B cell (primary cell): ENCODE measurements at regions not wholly inside any gene's neighbourhood (a gene's known extent, or its start where the extent isn't known, plus 50 kb on each side); places are given as distances from the start of the nearest gene placed in this dataset.

ENCODE experiments used
- ATAC-seq: fragments of 200-7000 bp; cut with Tn5 transposase; one replicate; pipeline ENCODE4 v1.10.0; 2021; ENCODE audit warnings: low read depth, mild to moderate bottlenecking, moderate number of reproducible peaks, moderate library complexity
- CTCF ChIA-PET: fragments of 350-600 bp; sonication (Branson Sonifier 250); formaldehyde crosslinking; loops from one replicate; lab custom pipeline; 2021; ENCODE audit warnings: antibody characterized with exemption, inconsistent platforms; lab: Charles Lee
- POLR2A ChIA-PET: fragments of 350-600 bp; sonication (Branson Sonifier 250); formaldehyde crosslinking; loops from one replicate; lab custom pipeline; 2021; ENCODE audit warnings: antibody characterized with exemption; lab: Charles Lee
- DNase-seq: peaks from one replicate; pipeline ENCODE4 v3.0.0; 2013
- H2AFZ ChIP-seq: 2 replicates; pipeline ENCODE4 v1.6.1; 2012; ENCODE audit warnings: mild to moderate bottlenecking, low read depth, low read length; ENCODE audit not compliant: insufficient read depth, poor library complexity, severe bottlenecking
- H3K27ac ChIP-seq, 2 donors: 1 replicate in 1 of 2; 2 replicates in 1 of 2; pipeline ENCODE4 v1.5.1; 2012 to 2013; ENCODE audit warnings: low read length in 2 of 2, mild to moderate bottlenecking in 2 of 2, moderate library complexity in 1 of 2
- H3K27me3 ChIP-seq, 4 experiments: fragments of 200-600 bp in 1 of 4; sonication (generic) in 1 of 4; replicated peaks in 1 of 4; 1 replicate in 2 of 4; 2 replicates in 2 of 4; pipeline versions ENCODE4 v1.6.1 to v1.7.0; 2013 to 2016; ENCODE audit warnings: low read length in 3 of 4, mild to moderate bottlenecking in 2 of 4, mixed read lengths in 1 of 4, moderate library complexity in 1 of 4; ENCODE audit not compliant: insufficient read depth in 4 of 4, control insufficient read depth in 3 of 4; ENCODE audit errors: control extremely low read depth in 1 of 4
- H3K36me3 ChIP-seq, 2 experiments: replicated peaks in 1 of 2; 1 replicate in 1 of 2; 2 replicates in 1 of 2; pipeline versions ENCODE4 v1.6.1 to v1.7.1; 2013; ENCODE audit warnings: low read length in 1 of 2; ENCODE audit not compliant: insufficient read depth in 2 of 2, control insufficient read depth in 1 of 2; ENCODE audit errors: control extremely low read depth in 1 of 2, extremely low read depth in 1 of 2
- H3K4me1 ChIP-seq, 2 donors: fragments of 200-600 bp in 1 of 2; sonication (generic) in 1 of 2; 1 replicate in 1 of 2; 2 replicates in 1 of 2; pipeline versions ENCODE4 v1.5.1 to v1.6.1; 2013 to 2017; ENCODE audit warnings: low read length in 2 of 2; ENCODE audit not compliant: control insufficient read depth in 2 of 2, insufficient read depth in 2 of 2
- H3K4me2 ChIP-seq: replicated peaks from 2 replicates; pipeline ENCODE3; 2012; ENCODE audit warnings: mild to moderate bottlenecking, low read depth, low read length; ENCODE audit not compliant: poor library complexity, severe bottlenecking
- H3K4me3 ChIP-seq, 5 experiments: fragments of 200-600 bp in 1 of 5; sonication (generic) in 1 of 5; 1 replicate in 3 of 5; 2 replicates in 2 of 5; pipeline versions ENCODE4 v1.5.1 to v1.7.0; 2011 to 2016; ENCODE audit warnings: low read length in 4 of 5, mild to moderate bottlenecking in 4 of 5, low read depth in 2 of 5, control low read depth in 1 of 5, moderate library complexity in 1 of 5; ENCODE audit not compliant: insufficient read depth in 1 of 5; ENCODE audit errors: control extremely low read depth in 1 of 5, extremely low read depth in 1 of 5
- H3K79me2 ChIP-seq: fragments of 200-600 bp; sonication (generic); one replicate; pipeline ENCODE4 v1.6.0; 2016; ENCODE audit warnings: low read length; ENCODE audit not compliant: control insufficient read depth, insufficient read depth
- H3K9ac ChIP-seq: fragments of 200-600 bp; sonication (generic); 2 replicates; pipeline ENCODE4 v1.6.1; 2017; ENCODE audit warnings: mild to moderate bottlenecking, low read length, moderate library complexity
- H3K9me3 ChIP-seq, 3 donors: one replicate each; pipeline versions ENCODE4 v1.6.1 to v1.7.1; 2013; ENCODE audit warnings: low read length in 2 of 3; ENCODE audit not compliant: control insufficient read depth in 2 of 3, insufficient read depth in 1 of 3; ENCODE audit errors: control extremely low read depth in 1 of 3
- H4K20me1 ChIP-seq: 2 replicates; pipeline ENCODE4 v1.6.0; 2012; ENCODE audit warnings: mild to moderate bottlenecking, low read length; ENCODE audit not compliant: insufficient read depth, control insufficient read depth, poor library complexity, severe bottlenecking
- H3K27ac Mint-ChIP-seq: one replicate; pipeline ENCODE4 v1.8.0; 2021; ENCODE audit warnings: mixed read lengths
- H3K27me3 Mint-ChIP-seq: one replicate; pipeline ENCODE4 v1.8.0; 2021; ENCODE audit warnings: mixed read lengths
- H3K4me1 Mint-ChIP-seq: one replicate; pipeline ENCODE4 v1.8.0; 2021; ENCODE audit warnings: mixed read lengths
- H3K4me3 Mint-ChIP-seq: one replicate; pipeline ENCODE4 v1.8.0; 2021; ENCODE audit warnings: mixed read lengths
- H3K9me3 Mint-ChIP-seq: one replicate; pipeline ENCODE4 v1.8.0; 2022; ENCODE audit warnings: mixed read lengths; ENCODE audit not compliant: insufficient read depth
- EZH2 ChIP-seq: IDR thresholded peaks from 2 replicates; pipeline ENCODE4 v1.6.1; 2012; ENCODE audit warnings: borderline replicate concordance, low read depth, mild to moderate bottlenecking, moderate library complexity, low read length; ENCODE audit not compliant: insufficient read depth, poor library complexity, severe bottlenecking
- WGBS: methylation state at CpG from one replicate; pipeline ENCODE4 v1.1.5; 2013; ENCODE audit warnings: missing lambda C conversion rate; ENCODE audit not compliant: insufficient coverage; 5-methylcytosine and 5-hydroxymethylcytosine counted together
- intact Hi-C: fragments of 100-400 bp; cut with micrococcal nuclease; formaldehyde crosslinking; loops from one replicate; pipeline ENCODE4 v1.10.0; 2022
- TF ChIP-seq, protein P1 (sequence below): fragments of 200-600 bp; IDR thresholded peaks from one replicate; pipeline ENCODE4 v1.8.0; 2022; ENCODE audit warnings: antibody characterized with exemption, mild to moderate bottlenecking

GRCh38 chr2:21928292-21928691 is 804.5 kb downstream of the TDRD15 start:
- no peaks in the 10 kb centered on the region for H3K27me3 Mint-ChIP-seq
- CTCF ChIA-PET: no interaction called here
- no CpG with 5 or more reads among the region's 2 CpGs for WGBS

DNA sequence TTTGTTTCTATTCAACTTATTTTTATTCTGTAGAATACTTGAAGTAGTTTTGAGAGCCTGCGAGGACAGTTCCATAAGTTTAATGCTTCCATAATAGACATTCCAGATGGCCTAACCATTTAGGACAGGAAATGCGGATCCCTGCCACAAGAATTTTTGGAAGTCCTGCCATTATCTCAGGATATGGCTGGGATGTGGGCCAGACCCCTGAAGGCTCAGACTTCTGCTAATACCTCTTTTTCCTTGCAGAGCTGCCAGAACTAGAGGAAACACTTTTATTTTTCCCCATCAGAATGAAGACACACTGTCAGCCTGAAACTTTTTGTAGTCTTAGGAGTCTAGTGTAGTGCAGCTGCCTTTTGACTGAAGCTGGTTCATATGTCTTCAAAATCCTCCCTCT is 806.5 kb downstream of the TDRD15 start:
- TF ChIP-seq, protein P1, sequence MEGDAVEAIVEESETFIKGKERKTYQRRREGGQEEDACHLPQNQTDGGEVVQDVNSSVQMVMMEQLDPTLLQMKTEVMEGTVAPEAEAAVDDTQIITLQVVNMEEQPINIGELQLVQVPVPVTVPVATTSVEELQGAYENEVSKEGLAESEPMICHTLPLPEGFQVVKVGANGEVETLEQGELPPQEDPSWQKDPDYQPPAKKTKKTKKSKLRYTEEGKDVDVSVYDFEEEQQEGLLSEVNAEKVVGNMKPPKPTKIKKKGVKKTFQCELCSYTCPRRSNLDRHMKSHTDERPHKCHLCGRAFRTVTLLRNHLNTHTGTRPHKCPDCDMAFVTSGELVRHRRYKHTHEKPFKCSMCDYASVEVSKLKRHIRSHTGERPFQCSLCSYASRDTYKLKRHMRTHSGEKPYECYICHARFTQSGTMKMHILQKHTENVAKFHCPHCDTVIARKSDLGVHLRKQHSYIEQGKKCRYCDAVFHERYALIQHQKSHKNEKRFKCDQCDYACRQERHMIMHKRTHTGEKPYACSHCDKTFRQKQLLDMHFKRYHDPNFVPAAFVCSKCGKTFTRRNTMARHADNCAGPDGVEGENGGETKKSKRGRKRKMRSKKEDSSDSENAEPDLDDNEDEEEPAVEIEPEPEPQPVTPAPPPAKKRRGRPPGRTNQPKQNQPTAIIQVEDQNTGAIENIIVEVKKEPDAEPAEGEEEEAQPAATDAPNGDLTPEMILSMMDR: no peak
- TF ChIP-seq EZH2: no peak
- Histone ChIP-seq H3K4me3 (no peak overlapping the region), H3K4me1 (no peaks in the 10 kb centered on the region), H3K36me3 (no peaks in the 10 kb centered on the region), H2AFZ (no peak overlapping the region), H3K27me3 (no peaks in the 10 kb centered on the region), H3K9me3 (no peaks in the 10 kb centered on the region), H3K4me2 (no peak overlapping the region), H3K79me2 (no peaks in the 10 kb centered on the region), H3K27ac (no peak overlapping the region), H3K9ac (no peak overlapping the region), H4K20me1 (no peaks in the 10 kb centered on the region)
- WGBS: 100% methylated on average over 2 of the region's 2 CpGs
- no peak overlapping the region for H3K4me3 Mint-ChIP-seq
- ChIA-PET POLR2A (no interaction called here), CTCF (no interaction called here)
- H3K4me1 Mint-ChIP-seq: no peaks in the 10 kb centered on the region
- no peaks in the 10 kb centered on the region for H3K27me3 Mint-ChIP-seq
- peaks cover 3% of the 10 kb centered on the region for H3K9me3 Mint-ChIP-seq
- intact Hi-C loops: no loop called here
- DNase-seq (no peak), ATAC-seq (no peak)
- no peak overlapping the region for H3K27ac Mint-ChIP-seq

More at GRCh38 chr2:21928292-21928691, 804.5 kb downstream of the TDRD15 start:
- peaks cover 8% of the 10 kb centered on the region for H3K9me3 Mint-ChIP-seq
- POLR2A ChIA-PET: no interaction called here
- Histone ChIP-seq H4K20me1 (no peaks in the 10 kb centered on the region), H3K4me3 (no peak overlapping the region), H3K4me2 (no peak overlapping the region), H3K79me2 (no peaks in the 10 kb centered on the region), H3K4me1 (no peaks in the 10 kb centered on the region), H3K36me3 (no peaks in the 10 kb centered on the region), H3K27ac (no peak overlapping the region), H3K27me3 (no peaks in the 10 kb centered on the region), H3K9me3 (no peaks in the 10 kb centered on the region), H3K9ac (no peak overlapping the region), H2AFZ (no peak overlapping the region)
- H3K4me1 Mint-ChIP-seq: no peaks in the 10 kb centered on the region
- DNase-seq (no peak), ATAC-seq (no peak)
- intact Hi-C loops: no loop called here
- no peak for TF ChIP-seq EZH2
- TF ChIP-seq, protein P1: no peak
- no peak overlapping the region for H3K27ac Mint-ChIP-seq
- no peak overlapping the region for H3K4me3 Mint-ChIP-seq
